IPS-15b (cell line): ENCODE measurements at regions not wholly inside any gene's neighbourhood (a gene's known extent, or its start where the extent isn't known, plus 50 kb on each side); places are given as distances from the start of the nearest gene placed in this dataset.

ENCODE experiments used
- H3K27me3 ChIP-seq: one replicate; pipeline ENCODE4 v1.6.1; 2013; ENCODE audit warnings: low read length; ENCODE audit not compliant: control insufficient read depth, insufficient read depth
- H3K36me3 ChIP-seq: one replicate; pipeline ENCODE4 v1.6.1; 2013; ENCODE audit warnings: low read length; ENCODE audit not compliant: control insufficient read depth, insufficient read depth
- H3K4me1 ChIP-seq: one replicate; pipeline ENCODE4 v1.6.1; 2013; ENCODE audit warnings: mild to moderate bottlenecking, low read length; ENCODE audit not compliant: control insufficient read depth, insufficient read depth
- H3K4me3 ChIP-seq: one replicate; pipeline ENCODE4 v1.5.1; 2013; ENCODE audit warnings: low read depth, low read length
- H3K9ac ChIP-seq: one replicate; pipeline ENCODE4 v1.6.1; 2013; ENCODE audit warnings: low read depth, mild to moderate bottlenecking, low read length
- H3K9me3 ChIP-seq: one replicate; pipeline ENCODE4 v1.6.1; 2013; ENCODE audit warnings: mild to moderate bottlenecking, low read length; ENCODE audit not compliant: control insufficient read depth, insufficient read depth

DNA sequence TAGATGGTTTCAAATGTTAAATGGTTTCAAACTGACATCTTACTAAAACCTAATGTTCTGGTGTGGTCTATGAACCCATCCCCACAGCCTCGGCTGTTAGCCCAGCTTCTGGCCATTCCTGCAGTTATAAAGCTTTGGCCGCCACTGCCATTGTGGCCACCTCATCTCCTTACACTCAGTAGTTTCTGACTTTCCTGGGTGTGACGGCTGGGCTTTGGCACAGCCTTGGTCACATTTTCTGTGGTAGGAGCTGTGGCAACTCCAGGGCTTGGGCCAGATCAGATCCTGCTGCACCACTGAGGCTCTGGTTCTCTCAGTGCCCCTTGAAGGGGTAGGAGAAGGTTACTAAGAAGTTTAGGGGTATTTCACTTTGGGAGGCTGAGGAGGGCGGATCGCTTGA, 84.2 kb upstream of the STXBP6 start:
- Histone ChIP-seq H3K9ac (no peak overlapping the region), H3K9me3 (no peaks in the 10 kb centered on the region), H3K36me3 (no peaks in the 10 kb centered on the region), H3K4me3 (no peak overlapping the region), H3K27me3 (peaks cover 15% of the 10 kb centered on the region), H3K4me1 (peaks cover 3% of the 10 kb centered on the region)

DNA sequence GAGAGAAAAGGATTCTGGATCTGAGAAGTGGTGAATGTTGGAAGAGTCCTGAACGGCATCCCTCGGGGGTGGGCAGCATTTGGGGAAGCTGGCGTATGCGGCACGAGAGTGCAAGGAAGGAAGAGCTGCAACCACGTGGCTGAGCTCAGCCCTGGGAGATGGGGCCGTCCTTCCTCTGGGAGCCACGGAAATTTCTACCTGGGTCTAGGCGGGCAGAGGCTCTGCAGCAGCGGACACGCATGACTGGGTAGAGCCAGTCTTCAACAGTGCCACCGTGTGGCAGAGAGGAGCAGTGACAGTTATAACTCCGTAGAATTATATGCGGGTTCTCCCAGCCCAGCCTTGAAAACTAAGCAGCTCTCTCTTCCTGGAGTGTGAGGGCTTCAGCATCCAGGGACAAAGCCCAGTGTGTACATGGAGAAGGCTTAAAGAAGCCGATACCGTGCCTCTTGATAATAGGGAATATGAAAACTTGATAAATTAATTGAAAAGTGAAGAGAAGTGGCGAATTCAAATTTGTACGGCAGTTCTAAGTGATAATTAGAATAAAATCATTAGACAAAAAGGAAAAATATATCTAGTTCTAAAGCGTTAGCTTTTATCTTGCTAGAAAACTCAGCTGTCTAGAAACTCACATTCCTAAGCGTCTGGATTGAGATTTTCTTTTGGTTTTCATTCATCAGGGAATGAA, 82.9 kb upstream of the STXBP6 start:
- Histone ChIP-seq H3K4me3 (peak overlapping the region; percentile 32), H3K27me3 (peaks cover 15% of the 10 kb centered on the region), H3K36me3 (no peaks in the 10 kb centered on the region), H3K9ac (no peak overlapping the region), H3K4me1 (peaks cover 3% of the 10 kb centered on the region), H3K9me3 (no peaks in the 10 kb centered on the region)

DNA sequence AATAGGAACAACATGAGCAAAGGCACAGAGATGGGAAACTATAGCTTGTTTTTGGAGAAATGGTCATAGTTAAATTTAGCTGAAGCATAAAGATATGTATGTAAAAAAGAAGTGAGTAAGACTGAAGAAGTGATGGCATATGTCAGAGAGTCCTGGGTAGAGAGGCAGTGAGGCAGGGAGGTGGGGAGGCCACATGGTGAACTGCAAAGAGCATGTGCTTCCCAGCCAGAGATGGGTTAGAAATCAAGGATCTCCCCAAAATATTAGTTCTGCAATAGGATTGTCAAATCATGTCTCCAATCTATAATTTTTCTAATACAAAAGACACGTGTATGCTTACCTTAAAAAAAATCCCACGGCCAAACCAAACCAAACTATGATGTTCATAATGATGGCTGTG, 82.1 kb upstream of the STXBP6 start:
- H3K4me1 ChIP-seq: peaks cover 3% of the 10 kb centered on the region
- H3K4me3 ChIP-seq: no peak overlapping the region
- no peaks in the 10 kb centered on the region for H3K9me3 ChIP-seq
- no peak overlapping the region for H3K9ac ChIP-seq
- peaks cover 15% of the 10 kb centered on the region for H3K27me3 ChIP-seq
- H3K36me3 ChIP-seq: no peaks in the 10 kb centered on the region

DNA sequence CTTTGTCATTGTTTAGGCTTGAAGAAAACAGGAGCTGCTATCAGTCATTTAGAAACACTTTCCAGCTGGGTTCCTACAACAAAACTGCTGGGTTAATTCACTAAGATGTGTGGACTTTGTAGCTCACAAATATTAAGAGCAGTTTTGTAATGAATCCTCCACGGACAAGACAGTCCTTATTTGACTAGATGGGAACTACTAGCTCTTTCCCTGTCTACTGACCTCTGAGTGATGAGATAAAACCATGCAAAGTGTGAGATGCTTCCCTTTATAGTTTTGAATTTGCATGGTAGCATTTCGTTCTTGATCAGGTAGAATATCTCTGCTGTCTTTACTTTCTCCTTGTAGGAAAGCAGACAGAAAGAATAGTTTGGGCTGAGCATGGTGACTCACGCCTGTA, 72.9 kb upstream of the STXBP6 start:
- no peaks in the 10 kb centered on the region for H3K36me3 ChIP-seq
- H3K4me1 ChIP-seq: no peaks in the 10 kb centered on the region
- no peaks in the 10 kb centered on the region for H3K9me3 ChIP-seq
- H3K4me3 ChIP-seq: no peak overlapping the region
- no peak overlapping the region for H3K9ac ChIP-seq
- H3K27me3 ChIP-seq: no peaks in the 10 kb centered on the region

DNA sequence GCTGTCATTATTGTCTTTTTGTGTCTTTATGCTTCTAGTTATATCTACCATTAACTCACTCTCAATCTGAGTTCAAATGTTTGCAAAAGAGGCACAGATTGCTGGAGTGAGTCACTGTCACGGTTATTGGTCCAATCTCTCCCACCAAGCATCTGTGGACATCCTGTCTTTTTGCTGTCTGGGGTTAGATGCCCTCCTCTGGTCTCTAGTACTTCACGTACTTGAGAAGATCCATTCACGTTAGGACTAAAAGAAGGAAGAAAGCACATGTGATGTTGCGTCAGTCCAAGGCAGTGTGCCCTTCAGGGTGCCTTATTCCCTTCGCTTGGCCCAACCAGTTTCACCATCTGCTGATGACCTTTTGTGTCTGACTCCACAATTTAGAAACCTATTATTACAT, 72.3 kb upstream of the STXBP6 start:
- no peak overlapping the region for H3K4me3 ChIP-seq
- H3K9me3 ChIP-seq: no peaks in the 10 kb centered on the region
- H3K9ac ChIP-seq: no peak overlapping the region
- no peaks in the 10 kb centered on the region for H3K36me3 ChIP-seq
- no peaks in the 10 kb centered on the region for H3K4me1 ChIP-seq
- no peaks in the 10 kb centered on the region for H3K27me3 ChIP-seq

DNA sequence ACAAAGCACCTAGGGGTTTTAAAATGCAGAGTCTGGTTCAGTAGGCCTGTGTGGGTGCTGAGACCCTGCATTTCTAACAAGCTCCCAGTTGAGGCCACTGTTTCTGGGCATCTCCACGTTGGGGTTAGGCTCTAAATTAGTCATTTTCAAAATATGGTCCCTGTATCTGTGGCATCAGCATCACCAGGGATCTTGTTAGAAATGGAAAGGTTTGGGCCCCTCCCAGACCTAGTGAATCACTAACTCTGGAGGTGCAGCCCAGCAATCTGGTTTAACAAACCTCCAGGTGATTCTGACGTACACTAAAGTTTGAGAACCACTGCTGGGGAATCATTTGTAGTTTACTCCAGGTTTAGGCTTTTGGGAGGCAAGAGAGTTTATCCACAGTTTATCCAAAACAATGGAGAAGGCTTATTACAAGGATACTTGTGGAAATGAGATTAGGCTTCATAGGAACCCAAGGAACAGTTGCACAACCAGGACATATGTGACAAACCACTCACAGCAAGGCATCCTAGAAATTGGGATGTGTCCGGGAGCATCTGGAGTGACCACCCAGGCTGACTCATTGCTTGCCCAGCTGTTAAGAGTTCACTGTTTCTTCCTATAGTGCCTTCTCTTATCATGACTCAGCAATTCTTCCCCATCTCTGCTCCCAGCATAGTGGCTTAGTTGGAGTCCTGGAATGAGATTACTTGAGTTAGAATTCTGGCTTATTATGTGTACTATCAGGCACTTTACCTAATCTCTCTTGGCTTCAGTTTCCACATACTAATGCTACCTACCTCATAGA, 71.6 kb upstream of the STXBP6 start:
- Histone ChIP-seq H3K9ac (no peak overlapping the region), H3K27me3 (no peaks in the 10 kb centered on the region), H3K9me3 (no peaks in the 10 kb centered on the region), H3K4me1 (no peaks in the 10 kb centered on the region), H3K4me3 (no peak overlapping the region), H3K36me3 (no peaks in the 10 kb centered on the region)

DNA sequence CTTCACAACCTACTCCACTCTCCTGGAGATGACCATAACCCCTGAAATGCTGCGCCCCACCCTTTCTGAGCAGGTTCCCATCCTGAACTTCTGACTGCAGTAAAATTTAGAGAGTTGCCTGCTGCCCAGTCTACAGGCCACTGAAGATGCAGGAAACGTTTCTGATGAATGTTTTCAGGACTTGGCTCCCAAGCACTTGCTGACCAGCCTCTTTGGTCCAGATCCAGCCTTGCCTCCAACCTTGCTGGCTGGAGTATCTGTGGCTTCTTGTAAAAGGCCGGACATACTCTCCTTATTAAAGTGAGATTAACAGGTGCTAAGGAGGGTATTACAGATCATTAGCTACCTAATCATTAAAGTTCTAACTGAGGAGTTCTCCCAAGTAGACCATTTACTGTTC, 70.3 kb upstream of the STXBP6 start:
- no peaks in the 10 kb centered on the region for H3K36me3 ChIP-seq
- H3K4me1 ChIP-seq: no peaks in the 10 kb centered on the region
- no peaks in the 10 kb centered on the region for H3K9me3 ChIP-seq
- no peaks in the 10 kb centered on the region for H3K27me3 ChIP-seq
- H3K9ac ChIP-seq: no peak overlapping the region
- H3K4me3 ChIP-seq: no peak overlapping the region

DNA sequence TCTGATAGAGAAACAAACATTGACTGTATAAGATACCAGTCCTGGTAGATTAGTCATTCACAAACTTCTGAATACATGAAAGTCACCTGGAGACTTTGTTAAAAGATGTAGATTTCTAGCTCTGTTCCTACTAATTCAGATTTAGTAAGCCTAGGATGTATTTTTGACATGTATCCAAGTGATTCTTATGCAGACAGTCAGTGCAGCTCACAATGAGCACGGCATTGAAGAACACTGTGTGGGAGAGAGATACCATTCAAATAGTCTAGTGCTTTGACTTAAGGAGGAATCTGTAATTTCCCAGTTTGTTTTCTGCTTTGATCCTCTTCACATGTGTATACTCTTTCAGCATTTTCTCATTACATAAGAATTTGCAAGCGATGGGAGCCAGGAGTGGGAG, 68.7 kb upstream of the STXBP6 start:
- no peaks in the 10 kb centered on the region for H3K9me3 ChIP-seq
- no peak overlapping the region for H3K9ac ChIP-seq
- H3K4me3 ChIP-seq: no peak overlapping the region
- no peaks in the 10 kb centered on the region for H3K4me1 ChIP-seq
- no peaks in the 10 kb centered on the region for H3K27me3 ChIP-seq
- H3K36me3 ChIP-seq: no peaks in the 10 kb centered on the region

DNA sequence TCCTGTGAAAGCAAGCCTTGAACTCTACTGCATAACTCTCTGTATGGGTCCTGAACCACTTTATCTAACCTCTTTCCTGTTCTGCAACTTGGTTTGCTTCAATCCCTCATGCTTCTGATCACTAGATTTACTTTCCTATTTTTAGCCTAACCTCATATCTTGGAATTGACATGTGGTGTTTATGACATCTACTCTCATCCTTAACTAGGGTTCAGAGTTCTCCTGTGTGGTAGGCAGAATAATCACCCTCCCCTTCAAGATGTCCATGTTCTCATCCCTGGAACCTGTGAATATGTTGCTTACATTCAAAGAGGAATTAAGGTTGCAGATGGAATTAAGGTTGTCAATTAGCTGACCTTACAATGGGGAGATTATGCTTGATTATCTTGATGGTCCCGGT, 67.4 kb upstream of the STXBP6 start:
- H3K9ac ChIP-seq: no peak overlapping the region
- no peaks in the 10 kb centered on the region for H3K27me3 ChIP-seq
- no peaks in the 10 kb centered on the region for H3K4me1 ChIP-seq
- no peaks in the 10 kb centered on the region for H3K36me3 ChIP-seq
- no peaks in the 10 kb centered on the region for H3K9me3 ChIP-seq
- H3K4me3 ChIP-seq: no peak overlapping the region

DNA sequence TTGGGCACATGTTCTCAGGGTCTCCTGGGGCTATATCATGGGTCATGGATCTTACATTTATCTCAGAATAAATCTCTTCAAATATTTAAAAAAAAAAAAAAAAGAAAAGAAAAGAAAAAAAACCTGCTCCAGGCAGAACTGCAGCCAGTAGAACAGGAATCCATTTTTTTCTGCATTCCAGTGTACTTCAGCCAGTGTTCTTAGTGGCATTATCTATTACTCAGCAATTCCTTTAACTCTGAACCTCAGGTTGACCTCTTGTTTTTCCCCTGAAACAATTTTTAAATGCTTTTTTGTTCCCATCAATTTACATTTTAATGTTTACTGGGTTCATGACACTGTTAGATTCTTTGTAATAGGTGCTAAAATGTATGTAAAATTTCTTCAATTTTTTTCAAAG, 66.7 kb upstream of the STXBP6 start:
- Histone ChIP-seq H3K9me3 (no peaks in the 10 kb centered on the region), H3K4me1 (no peaks in the 10 kb centered on the region), H3K36me3 (no peaks in the 10 kb centered on the region), H3K9ac (no peak overlapping the region), H3K27me3 (no peaks in the 10 kb centered on the region), H3K4me3 (no peak overlapping the region)

DNA sequence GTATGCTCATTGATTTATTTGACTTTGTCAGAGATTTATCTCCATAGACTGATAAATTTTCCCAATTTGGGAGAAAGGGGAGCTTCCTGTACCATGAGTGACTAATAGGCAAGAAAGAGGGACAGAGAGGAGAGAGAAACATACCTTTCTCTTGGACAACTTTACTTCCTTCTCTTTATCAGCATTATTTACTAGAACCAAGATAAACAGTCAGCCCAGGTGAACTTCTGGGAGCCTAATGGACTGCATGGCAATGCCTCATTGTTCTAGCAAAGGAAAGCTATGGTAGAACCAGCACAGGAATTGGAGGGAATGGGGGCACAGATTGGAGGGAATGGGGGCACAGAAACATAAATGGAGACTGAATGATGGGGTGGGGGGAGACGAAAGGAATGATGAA, 63.4 kb upstream of the STXBP6 start:
- no peak overlapping the region for H3K9ac ChIP-seq
- H3K4me1 ChIP-seq: peaks cover 2% of the 10 kb centered on the region
- H3K4me3 ChIP-seq: no peak overlapping the region
- no peaks in the 10 kb centered on the region for H3K9me3 ChIP-seq
- no peaks in the 10 kb centered on the region for H3K27me3 ChIP-seq
- no peaks in the 10 kb centered on the region for H3K36me3 ChIP-seq

DNA sequence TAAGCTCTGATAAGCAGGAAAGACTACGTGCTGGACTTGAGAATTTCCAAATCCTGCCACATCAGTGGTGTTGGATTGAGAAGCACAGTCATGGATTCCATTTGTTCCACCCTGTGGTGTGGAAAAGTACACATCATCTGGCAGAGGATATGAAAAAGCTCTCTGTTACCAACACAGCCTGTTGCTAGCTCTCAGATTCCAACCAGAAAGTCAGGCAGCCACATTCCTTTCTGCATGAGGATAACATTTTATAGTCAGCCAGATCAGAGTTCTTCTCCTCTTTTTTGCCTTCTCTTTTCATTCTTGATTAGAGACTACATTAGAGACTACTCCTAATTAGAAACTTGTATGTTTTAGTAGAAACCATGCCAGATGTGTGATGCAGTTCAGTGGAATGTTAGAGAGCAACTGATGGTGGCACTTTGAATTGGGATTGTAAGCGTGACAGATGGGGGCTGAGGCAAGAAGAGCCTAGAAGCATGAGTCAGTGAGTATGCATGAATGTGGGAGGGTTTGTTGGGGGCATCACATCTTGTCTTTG, 61.2 kb upstream of the STXBP6 start:
- no peaks in the 10 kb centered on the region for H3K36me3 ChIP-seq
- no peak overlapping the region for H3K9ac ChIP-seq

More for the DNA sequence above, 61.2 kb upstream of the STXBP6 start:
- Histone ChIP-seq H3K4me1 (peaks cover 2% of the 10 kb centered on the region), H3K9me3 (no peaks in the 10 kb centered on the region), H3K4me3 (no peak overlapping the region), H3K27me3 (no peaks in the 10 kb centered on the region)
